NCI-H1694 treated with DMSO at 0.1 percent for 48 hours (cell line): ENCODE measurements at regions not wholly inside any gene's neighbourhood (a gene's known extent, or its start where the extent isn't known, plus 50 kb on each side); places are given as distances from the start of the nearest gene placed in this dataset.
"Not testable (repeated sequence)": the region's sequence is repeated elsewhere in the genome, so short reads cannot be mapped to it uniquely, and the experiment has no call there.

Experiments
- DNase-seq: peaks from one replicate; lab custom pipeline; 2025; lab: John Stamatoyannopoulos, UW

- no peak for DNase-seq
Observed at GRCh38 chr5:153367466-153367865, 123.0 kb upstream of the GRIA1 start.

GRCh38 chr5:153372425-153373129, 117.9 kb upstream of the GRIA1 start:
- DNase-seq, result no peak

GRCh38 chr5:153373130-153373498, 117.4 kb upstream of the GRIA1 start:
- DNase-seq, result no peak

DNA sequence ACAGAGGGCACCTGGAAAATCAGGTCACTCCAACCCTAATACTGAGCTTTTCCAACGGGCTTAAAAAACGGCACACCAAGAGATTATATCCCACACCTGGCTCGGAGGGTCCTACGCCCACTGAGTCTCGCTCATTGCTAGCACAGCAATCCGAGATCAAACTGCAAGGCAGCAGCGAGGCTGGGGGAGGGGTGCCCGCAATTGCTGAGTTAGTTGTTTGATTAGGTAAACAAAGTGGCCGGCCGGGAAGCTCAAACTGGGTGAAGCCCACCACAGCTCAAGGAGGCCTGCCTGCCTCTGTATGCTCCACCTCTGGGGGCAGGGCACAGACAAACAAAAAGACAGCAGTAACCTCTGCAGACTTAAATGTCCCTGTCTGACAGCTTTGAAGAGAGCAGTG, 108.8 kb upstream of the GRIA1 start:
- DNase-seq, result not testable (repeated sequence)

GRCh38 chr5:153390569-153390968, 99.9 kb upstream of the GRIA1 start:
- no peak for DNase-seq

GRCh38 chr5:153399595-153399994, 90.9 kb upstream of the GRIA1 start:
- no peak for DNase-seq

DNA sequence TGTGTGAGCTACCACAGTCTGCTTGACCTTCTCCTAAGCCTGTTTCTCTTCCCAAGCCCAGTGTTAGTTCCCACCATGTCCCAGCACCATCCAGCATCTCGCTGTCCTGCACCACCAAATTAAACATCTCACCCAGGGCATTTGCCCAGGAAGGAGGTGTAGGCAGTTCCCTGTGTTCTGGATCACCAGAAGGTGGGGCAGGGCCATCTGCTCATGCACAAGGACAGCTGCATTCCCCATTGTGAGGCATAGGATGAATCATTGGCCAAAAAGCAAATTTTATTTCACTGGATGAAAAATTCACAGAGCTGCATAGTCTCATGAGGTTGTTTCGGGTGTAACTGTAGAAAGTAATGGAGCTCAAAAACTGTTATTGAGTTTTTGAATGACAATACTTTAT, 89.5 kb upstream of the GRIA1 start:
- DNase-seq, result peak; percentile 40

DNA sequence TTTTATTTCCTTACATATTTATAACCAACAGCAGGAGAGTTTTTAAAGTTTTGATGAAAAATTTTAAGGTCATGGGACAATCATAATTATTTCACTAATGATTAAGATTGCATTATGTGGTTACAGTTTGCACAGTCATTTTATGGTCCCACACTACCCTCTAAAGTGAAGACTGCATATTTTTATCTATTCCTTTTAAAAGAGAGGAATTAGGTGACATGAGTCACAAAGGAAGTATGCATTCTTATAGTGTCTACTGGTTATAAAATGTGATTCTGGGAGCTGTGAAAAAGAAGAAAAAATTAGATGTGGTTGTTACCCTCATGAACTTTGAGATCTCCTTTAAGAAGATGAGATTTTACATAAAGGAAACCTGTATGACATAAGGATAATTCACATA, 87.9 kb upstream of the GRIA1 start:
- no peak for DNase-seq

DNA sequence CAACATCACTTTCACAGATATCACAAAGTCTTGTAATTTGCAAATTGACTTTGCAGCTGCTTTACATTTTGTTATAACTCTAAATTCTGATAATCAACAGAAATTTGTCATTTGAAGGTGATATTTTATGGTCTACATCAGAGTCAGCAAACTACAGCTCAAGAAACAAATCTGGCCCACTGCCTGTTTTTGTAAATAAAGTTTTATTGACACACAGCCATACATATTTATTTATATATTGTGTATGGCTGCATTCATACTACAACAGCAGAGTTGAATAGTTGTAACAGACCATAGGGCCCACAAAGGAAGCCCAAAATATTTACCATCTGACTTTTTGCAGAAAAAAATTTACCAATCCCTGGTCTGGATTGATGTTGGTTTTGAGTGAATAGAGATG, 87.0 kb upstream of the GRIA1 start:
- no peak for DNase-seq

- DNase-seq, result no peak
Observed at GRCh38 chr5:153404747-153405146, 85.7 kb upstream of the GRIA1 start.

- no peak for DNase-seq
Observed at GRCh38 chr5:153421676-153422075, 68.8 kb upstream of the GRIA1 start.

GRCh38 chr5:153425914-153426313, 64.6 kb upstream of the GRIA1 start:
- DNase-seq, result no peak

- no peak for DNase-seq
Observed at GRCh38 chr5:153429761-153430380, 60.6 kb upstream of the GRIA1 start.

- DNase-seq, result no peak
Observed at GRCh38 chr5:153432583-153432982, 57.9 kb upstream of the GRIA1 start.

- DNase-seq, result no peak
Observed at GRCh38 chr5:153437251-153437650, 53.2 kb upstream of the GRIA1 start.

DNA sequence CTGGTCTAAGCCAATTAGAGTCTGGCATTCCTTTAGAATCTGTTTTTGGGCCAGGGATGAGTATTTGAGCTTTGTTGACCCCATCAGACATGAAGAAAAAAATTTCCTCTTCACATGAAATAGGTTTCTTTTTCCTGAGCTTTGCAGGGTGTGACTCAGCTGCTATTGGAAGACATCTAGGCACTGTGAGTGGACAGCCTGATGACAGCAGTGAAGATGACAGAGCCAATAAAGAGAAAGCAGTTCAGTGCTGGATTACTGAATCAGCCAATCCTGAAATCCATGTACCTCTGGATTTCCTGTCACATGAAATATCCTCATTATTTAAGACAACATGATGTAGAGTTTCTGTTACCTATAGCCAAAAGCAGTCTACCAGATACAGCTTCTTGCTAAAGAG, 51.3 kb upstream of the GRIA1 start:
- DNase-seq, result no peak
